Testis (tissue), 2 donors: ENCODE measurements at regions not wholly inside any gene's neighbourhood (a gene's known extent, or its start where the extent isn't known, plus 50 kb on each side); places are given as distances from the start of the nearest gene placed in this dataset.

Experiments
- CTCF ChIP-seq, 3 experiments: fragments of 450-650 bp in 2 of 3; fragments of 200-600 bp in 1 of 3; sonication (generic) in 1 of 3; IDR thresholded peaks; one replicate each; pipeline ENCODE4 v1.5.1; 2016 to 2019; ENCODE audit warnings: antibody characterized with exemption in 3 of 3, mild to moderate bottlenecking in 2 of 3, moderate library complexity in 1 of 3
- POLR2A ChIP-seq: fragments of 450-650 bp; IDR thresholded peaks from one replicate; pipeline ENCODE4 v1.6.1; 2017; ENCODE audit warnings: antibody characterized with exemption, mild to moderate bottlenecking, moderate library complexity

- TF ChIP-seq CTCF (IDR thresholded peaks at IDR 0.05) (no peak), POLR2A (no peak)
Observed at GRCh38 chr14:38042322-38042721, 165.4 kb upstream of the SSTR1 start.
